ENCODE measurements at regions not wholly inside any gene's neighbourhood (a gene's known extent, or its start where the extent isn't known, plus 50 kb on each side); places are given as distances from the start of the nearest gene placed in this dataset.

DNA sequence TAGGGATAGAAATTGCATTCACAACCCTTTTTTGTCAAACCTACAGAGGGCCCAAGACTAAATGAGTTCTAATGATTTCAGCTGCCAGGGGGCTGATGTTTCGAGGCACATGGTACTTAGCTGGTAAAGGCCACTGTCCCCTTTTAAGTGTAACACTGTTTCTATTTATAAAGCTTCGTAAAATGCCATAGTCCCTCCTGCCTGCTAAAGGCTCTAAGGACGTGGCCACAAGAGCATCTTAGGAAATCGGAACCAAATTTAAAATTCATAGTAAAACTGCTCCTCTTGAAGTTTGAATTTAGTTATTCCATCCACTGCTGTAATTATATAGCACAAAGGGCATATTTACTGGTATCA lies 170.3 kb upstream of the WWC1 start:
- H3K4me3 ChIP-seq (ENCODE audit: low read length), result no peak overlapping the region
- DNase-seq (ENCODE audit: low read depth), result no peak
- TF ChIP-seq, protein P1, sequence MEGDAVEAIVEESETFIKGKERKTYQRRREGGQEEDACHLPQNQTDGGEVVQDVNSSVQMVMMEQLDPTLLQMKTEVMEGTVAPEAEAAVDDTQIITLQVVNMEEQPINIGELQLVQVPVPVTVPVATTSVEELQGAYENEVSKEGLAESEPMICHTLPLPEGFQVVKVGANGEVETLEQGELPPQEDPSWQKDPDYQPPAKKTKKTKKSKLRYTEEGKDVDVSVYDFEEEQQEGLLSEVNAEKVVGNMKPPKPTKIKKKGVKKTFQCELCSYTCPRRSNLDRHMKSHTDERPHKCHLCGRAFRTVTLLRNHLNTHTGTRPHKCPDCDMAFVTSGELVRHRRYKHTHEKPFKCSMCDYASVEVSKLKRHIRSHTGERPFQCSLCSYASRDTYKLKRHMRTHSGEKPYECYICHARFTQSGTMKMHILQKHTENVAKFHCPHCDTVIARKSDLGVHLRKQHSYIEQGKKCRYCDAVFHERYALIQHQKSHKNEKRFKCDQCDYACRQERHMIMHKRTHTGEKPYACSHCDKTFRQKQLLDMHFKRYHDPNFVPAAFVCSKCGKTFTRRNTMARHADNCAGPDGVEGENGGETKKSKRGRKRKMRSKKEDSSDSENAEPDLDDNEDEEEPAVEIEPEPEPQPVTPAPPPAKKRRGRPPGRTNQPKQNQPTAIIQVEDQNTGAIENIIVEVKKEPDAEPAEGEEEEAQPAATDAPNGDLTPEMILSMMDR (IDR thresholded peaks at IDR 0.05; ENCODE audit: insufficient read depth, low read depth, low read length, missing control alignments), result no peak

DNA sequence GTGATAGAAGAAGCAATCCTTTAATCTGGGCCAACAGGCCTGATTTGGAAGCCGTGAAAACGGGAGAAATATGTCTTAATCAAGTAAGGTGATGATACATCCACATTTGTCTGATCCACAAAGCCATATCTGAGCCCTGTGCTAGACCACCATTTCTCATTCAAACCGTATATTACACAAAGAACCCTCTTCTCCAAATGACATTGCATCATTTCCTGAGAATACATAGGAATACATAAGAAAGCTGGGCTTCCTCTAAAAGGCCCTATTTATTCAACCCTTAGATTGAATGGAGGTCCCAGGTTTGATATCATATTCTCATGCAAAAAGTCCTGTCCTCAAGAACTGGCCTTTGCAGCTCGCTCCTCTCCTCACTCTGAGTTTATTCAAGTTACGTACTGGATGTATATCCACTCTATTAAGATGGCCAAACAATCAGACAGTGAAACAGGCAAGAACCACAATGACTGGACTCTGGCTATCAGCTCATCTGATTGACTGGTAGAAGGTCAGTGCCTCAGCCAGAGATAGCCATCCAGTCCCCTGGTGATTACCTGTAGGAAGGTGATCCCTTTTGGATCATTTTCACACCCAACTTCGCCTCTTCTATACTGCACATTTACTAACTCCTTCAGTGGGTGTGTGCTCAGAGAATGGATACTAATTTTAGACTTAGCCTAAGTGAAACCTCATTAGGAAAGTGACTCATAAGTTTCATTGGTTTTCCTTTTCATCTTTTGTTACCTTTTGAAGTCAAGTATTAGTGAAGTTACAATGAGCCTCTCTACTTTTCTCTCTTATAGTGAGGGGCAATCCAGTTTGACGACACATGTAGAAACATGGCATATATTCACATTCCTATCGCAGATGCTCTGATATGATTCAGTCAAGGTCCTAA lies 167.6 kb upstream of the WWC1 start:
- TF ChIP-seq, protein P1 (IDR thresholded peaks at IDR 0.05; ENCODE audit: insufficient read depth, low read depth, low read length, missing control alignments), result no peak
- H3K4me3 ChIP-seq (ENCODE audit: low read length), result no peak overlapping the region
- no peak for DNase-seq (ENCODE audit: low read depth)

DNA sequence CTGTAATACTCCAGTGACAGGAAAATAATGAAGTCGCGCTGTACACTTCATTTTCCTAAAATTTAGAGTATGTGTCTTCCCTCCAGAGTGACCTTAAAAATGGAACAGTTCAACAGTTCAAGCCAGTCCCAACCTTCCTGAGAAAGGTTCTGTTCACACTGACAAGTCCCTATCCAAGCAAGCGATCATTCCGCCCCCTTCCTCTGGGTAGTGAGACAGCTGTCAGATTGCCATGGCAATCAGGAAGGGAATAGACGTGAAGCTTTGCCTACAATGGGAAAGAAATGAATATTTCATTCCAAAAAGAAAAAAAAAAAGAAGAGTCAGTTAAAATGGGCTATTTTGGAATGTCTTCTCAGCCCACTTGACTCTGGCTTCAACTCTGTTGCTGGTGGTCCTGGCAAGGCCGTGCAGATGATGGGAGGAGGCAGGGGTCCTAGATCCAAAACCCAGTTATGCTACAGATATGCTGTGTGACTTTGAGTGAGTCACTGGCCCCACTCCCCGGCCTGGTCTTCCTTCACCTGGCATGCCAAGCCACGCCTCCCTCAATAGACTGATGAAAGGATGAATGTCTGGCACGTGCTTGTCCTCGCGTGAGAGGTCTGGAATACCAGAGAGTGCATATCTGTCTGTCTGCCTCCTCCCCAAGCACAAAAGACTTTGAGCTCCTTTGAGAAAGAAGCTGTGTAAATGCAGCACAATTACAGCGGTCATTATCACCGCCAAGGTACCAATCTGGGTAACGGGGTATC lies 165.8 kb upstream of the WWC1 start:
- no peak overlapping the region for H3K4me3 ChIP-seq (ENCODE audit: low read length)
- peak; percentile 36 for DNase-seq (ENCODE audit: low read depth)
- TF ChIP-seq, protein P1 (IDR thresholded peaks at IDR 0.05; ENCODE audit: insufficient read depth, low read depth, low read length, missing control alignments), result no peak

DNA sequence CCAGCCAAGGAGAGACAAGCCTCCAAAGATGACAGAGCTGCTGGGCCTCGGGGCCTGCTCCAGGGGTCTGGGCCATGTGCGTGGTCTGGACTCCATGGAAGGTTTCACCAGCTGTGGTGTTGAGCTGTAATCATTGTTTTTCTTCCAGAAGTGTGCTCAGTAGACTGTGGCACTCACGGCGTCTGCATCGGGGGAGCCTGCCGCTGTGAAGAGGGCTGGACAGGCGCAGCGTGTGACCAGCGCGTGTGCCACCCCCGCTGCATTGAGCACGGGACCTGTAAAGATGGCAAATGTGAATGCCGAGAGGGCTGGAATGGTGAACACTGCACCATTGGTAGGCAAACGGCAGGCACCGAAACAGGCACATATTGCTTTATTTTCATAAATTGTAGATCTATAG lies 164.8 kb upstream of the WWC1 start:
- no peak overlapping the region for H3K4me3 ChIP-seq (ENCODE audit: low read length)
- TF ChIP-seq, protein P1 (IDR thresholded peaks at IDR 0.05; ENCODE audit: insufficient read depth, low read depth, low read length, missing control alignments), result no peak
- no peak for DNase-seq (ENCODE audit: low read depth)

DNA sequence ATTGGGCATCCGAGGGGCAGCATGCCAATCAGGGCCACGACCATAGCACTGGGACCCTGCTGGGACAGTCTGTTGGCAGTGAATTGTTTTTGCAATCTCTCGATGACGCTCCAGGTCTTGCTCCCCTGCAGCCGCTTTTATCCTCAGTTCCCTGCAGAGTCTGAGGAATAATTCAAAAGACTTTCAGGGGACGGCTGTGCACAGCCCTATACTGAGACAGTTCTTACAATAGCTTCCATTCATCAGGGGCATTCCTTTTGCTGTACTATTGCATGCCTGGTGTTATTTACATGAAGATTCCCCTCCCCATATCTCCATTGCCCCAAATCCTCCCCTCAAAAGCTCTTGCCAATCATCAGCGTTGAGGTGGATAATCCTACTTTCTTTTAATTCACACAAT lies 163.3 kb upstream of the WWC1 start:
- no peak for DNase-seq (ENCODE audit: low read depth)
- TF ChIP-seq, protein P1 (IDR thresholded peaks at IDR 0.05; ENCODE audit: insufficient read depth, low read depth, low read length, missing control alignments), result no peak
- H3K4me3 ChIP-seq (ENCODE audit: low read length), result no peak overlapping the region

DNA sequence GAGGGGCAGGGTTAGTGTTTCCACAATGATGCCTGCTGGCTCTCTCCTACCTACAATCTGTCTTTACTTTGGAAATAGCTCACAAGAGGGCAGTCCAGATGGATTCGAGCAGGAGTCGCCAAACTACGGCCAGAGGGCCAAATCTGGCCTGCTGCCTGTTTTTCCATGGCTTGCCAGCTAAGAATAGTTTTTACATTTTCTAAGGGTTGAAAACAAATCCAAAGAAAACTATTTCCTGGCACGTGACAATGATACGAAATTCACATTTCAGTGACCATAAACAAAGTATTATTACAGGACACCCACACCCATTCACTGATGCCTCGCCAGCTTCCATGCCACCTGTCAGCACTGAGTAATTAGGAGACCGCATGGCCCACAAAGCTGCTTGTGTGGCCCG lies 162.9 kb upstream of the WWC1 start:
- no peak overlapping the region for H3K4me3 ChIP-seq (ENCODE audit: low read length)
- no peak for DNase-seq (ENCODE audit: low read depth)
- TF ChIP-seq, protein P1 (IDR thresholded peaks at IDR 0.05; ENCODE audit: insufficient read depth, low read depth, low read length, missing control alignments), result no peak
